ENCODE measurements at regions not wholly inside any gene's neighbourhood (a gene's known extent, or its start where the extent isn't known, plus 50 kb on each side); places are given as distances from the start of the nearest gene placed in this dataset.
"Not testable (repeated sequence)": the region's sequence is repeated elsewhere in the genome, so short reads cannot be mapped to it uniquely, and the experiment has no call there.

DNA sequence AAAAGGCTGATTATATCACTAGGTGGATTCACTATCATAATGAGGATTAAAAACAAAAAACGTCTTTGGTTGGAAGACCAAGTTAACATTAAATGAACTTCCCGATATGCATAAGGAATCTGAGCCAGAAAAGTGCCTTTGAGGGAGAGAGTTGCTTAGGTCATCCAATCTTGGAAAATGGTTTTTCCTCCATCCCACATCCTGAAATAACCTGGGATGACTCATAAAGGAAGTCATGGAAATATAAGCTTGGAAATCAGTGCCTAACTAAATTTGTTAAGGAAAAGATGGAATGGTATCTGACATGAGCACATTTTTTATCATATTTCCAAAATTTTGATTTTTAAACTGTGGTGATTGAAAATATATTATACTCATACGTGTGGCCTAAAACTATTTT, 66.0 kb downstream of the KBTBD8 start:
- DNase-seq (ENCODE audit: low spot score): no peak

DNA sequence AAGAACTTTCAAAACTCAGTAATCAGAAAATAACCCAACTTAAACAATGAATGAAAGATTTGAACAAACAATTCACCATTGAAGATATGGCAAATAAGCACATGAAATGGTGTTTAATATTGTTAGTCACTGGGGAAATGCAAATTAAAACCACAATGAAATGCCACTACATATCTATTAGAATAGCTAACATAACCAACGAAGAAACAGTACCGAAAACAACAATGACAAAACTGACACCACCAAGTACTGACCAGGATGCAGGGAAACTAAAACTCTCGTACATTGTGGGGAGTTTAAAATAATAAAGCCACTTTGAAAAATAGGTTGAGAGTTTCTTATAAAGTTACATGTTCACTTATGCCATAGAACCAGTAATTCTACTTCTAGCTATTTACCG, 69.1 kb downstream of the KBTBD8 start:
- DNase-seq (ENCODE audit: low spot score): no peak

DNA sequence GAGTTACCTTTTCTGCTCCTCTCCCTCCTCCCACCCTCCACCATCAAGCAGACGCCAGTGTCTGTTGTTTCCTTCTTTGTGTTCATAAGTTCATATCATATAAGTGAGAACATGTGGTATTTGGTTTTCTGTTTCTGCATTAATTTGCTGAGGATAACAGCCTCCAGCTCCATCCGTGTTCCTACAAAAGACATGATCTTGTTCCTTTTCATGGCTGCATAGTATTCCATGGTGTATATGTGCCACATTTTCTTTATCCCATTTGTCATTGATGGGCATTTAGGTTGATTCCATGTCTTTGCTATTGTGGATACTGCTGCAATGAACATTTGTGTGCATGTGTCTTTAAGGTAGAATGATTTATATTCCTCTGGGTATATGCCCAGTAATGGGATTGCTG, 74.5 kb downstream of the KBTBD8 start:
- DNase-seq (ENCODE audit: low spot score): not testable (repeated sequence)

DNA sequence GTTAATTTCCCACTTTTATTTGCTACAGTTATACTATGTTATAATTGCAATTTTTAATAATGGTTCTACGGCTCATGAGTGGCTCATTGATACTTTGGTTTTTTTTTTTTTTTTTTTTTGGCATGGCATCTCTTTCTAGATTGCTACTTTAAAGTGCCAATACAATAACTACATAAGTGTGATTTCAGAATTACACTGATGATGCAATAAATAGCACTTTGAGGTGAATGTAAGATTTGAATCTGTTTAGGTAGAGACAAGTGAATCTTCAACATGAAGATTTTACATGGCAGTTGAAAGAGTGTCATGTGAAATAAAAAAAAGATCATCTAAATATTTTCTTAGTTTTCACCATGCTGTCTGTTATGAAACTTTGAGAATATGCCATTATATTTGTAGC, 75.7 kb downstream of the KBTBD8 start:
- no peak for DNase-seq (ENCODE audit: low spot score)

DNA sequence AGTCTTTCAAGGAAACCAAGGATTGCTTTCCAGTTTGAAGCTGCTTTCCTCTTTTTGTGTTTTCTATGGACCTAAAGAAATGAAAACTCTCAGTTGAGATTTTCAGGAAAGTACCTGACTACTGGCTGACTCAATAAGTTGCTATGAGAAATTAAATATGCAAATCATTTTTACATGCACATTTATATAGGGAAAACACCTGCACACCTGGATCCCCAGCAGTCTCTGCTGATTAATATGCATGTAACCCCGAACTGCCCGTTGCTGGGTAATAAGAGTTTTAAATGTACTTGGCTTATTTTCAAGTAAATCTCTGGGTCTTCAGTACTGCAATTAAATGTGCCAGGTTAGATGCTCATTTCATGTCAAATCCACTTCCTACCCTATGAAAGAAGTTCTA, 77.2 kb downstream of the KBTBD8 start:
- DNase-seq (ENCODE audit: low spot score): no peak

DNA sequence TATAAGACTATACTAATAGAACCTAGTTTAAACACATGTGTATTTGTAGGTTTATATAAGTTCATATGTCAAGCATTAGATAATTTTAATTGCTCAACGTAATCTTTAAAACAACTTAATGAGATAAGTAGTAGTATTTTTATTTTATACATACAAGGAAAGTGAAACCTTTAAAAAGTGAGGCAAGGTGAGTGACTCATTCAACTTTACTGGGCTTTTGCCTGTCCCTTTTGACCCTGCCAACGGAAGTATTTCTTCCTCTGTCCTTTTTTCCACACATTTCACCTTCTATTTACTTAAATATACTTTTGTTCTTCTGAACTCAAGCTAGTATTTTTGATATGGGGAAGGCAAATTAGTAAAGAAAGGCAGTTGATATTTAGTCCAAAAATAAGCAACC, 78.5 kb downstream of the KBTBD8 start:
- no peak for DNase-seq (ENCODE audit: low spot score)

DNA sequence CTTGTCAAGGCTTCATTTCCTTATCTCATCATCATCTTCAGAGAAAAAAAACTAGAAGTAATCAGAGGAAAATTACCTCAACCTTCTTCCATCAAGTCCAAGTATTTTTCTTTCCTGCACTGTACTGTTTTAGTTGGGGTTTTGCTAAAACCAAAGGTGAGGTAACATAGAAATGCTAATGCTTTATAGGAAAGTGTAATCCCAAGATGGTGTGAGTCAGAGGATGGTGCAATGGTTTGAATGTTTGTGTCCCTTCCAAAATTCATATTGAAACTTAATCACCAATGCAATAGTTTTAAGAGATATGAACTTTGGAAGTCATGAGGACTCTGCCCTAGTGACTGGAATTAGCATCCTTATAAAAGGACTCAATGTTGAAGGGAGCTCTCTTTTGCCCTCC, 79.5 kb downstream of the KBTBD8 start:
- no peak for DNase-seq (ENCODE audit: low spot score)

DNA sequence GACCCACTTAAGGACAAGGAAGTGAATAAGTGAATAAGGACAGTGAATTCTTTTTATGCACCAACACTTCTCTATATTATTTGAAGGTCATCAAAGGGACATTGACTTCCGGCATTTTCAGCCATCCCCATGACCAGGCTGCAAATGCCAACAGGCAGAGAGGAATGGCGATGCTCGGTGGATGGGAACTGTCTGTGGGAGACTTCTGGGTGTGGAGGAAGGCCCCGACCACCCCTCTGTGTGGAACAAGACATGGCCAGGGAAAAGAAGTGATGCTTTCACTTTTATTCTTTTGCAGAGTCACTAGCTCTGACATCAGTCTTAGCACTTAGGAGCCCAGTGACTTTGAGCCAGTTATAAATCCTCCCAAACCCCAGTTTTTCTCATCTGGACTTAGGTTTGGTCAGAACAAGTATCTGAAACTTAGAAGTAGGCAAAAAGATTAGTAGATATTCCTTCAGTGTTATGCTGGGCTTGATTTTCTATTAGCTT, 84.5 kb downstream of the KBTBD8 start:
- DNase-seq (ENCODE audit: low spot score): no peak

DNA sequence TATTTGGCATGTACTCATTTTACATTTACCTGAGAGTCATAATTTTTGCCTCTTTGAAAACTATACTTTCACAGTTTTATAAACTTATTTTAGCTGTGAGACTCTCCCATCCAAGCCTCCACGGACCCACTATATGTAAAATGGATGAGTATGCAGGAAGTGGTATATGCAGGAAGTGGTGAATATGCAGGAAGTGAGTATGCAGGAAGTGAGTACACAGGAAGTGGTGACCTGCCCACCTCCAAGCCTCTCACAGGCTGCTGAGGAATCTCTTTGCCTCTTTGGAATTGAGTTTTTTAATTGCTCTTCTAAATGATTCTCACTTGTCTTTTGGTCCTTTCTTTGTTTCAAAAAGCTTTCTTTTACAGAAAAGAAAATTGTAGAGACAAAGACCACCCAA, 85.2 kb downstream of the KBTBD8 start:
- DNase-seq (ENCODE audit: low spot score): no peak

DNA sequence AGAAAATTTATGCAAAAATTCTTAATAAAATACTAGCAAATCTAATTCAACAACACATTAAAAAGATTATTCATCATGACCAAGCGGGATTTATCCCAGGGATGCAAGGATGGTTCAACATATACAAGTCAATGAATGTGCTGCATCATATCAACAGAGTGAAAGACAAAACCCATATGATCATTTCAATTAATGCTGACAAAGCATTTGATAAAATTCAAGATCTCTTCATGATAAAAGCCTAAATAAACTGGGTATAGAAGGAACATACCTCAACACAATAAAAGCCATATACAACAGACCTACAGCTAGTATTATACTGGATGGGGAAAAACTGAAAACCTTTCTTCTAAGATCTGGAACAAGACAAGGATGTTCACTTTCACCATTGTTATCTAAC, 89.7 kb downstream of the KBTBD8 start:
- no peak for DNase-seq (ENCODE audit: low spot score)

DNA sequence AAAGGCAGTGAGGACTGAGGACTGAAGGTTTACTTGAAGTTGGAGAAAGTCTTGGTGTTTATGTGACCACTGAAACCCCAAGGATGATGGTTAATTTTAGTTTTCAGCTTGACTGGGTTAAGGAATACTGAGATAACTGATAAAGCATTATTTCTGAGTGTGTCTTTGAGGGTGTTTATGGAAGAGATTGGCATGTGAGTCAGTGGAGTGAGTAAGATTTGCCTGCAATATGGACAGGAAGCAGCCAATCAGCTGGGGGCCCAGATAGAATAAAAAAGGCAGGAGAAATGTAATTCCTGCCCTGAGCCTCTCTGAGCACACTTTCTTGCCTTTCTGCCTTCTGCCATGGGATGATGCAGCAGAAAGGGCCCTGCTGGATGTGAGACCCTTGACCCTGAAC, 92.4 kb downstream of the KBTBD8 start:
- no peak for DNase-seq (ENCODE audit: low spot score)

DNA sequence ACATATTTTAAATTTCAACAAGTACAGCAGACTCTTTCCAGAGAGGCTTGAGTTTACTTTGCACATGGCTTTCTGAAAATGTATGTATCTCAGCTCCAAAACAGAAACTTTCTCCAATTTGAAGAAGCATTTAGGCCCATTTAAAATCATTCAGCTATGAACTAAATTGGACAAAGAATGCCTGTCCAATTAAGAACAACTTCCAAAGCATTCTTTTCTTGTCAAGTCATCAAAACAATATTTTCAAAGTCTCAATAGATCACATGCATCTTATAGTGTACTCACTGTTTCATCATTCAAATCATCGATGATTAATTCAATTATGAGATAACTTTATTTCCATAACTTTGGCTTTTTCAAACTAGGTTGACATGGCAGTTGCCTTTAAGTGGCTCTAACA, 95.2 kb downstream of the KBTBD8 start:
- DNase-seq (ENCODE audit: low spot score): no peak

DNA sequence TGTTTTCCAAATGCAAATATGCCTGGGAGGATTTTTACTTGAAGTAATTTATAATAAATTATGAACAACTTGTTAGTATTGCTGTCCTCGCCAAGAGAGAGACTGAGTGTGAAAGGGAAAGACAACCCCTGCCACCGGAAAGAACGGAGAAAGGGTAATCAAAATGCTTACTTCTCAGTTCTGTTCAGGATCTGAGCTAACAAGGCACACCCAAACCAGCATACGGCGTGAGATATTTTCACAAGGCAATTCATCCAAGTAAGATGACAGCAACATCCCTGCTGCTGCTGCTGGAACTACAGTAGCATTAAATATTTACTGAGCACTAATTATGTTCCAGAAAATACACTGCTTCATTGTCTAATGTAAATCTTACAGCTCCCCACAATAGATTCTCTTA, 96.1 kb downstream of the KBTBD8 start:
- DNase-seq (ENCODE audit: low spot score): no peak

DNA sequence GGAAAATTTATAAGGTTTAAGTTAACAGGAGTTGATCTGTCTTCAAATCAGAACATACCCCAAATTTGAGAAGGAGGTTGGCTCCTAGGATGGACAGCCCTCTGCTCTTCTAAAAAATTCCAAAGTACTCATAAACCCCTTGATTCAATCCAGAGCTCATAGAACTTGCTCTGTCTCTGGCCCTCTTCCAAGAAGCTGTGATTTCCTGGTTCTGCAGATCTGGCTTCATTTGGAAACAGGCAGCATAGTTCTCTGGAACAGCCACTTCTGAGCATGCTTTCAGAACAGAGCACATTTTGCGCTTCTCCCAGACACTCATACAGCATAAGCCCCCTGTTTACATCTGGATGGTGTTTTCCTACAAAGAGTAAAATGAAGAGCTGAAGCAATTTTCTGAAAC, 96.7 kb downstream of the KBTBD8 start:
- no peak for DNase-seq (ENCODE audit: low spot score)

DNA sequence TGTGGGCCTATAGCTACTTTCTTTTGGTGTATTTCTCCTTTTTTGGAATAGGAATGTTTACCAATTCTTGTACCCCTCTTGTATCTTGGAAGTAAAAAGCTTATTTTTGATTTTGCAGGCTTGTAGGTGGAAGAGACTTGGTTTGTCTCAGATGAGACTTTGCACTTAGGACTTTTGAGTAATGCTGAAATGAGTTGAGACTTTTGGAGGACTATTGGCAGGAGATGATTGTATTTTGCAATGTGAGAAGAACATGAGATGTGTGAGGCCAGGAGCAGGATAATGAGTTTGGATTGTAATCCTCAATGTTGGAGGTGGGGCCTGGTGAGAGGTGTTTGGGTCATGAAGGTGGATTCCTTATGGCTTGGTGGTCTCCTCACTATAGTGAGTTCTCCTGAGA, 106.3 kb downstream of the KBTBD8 start:
- DNase-seq (ENCODE audit: low spot score): no peak

DNA sequence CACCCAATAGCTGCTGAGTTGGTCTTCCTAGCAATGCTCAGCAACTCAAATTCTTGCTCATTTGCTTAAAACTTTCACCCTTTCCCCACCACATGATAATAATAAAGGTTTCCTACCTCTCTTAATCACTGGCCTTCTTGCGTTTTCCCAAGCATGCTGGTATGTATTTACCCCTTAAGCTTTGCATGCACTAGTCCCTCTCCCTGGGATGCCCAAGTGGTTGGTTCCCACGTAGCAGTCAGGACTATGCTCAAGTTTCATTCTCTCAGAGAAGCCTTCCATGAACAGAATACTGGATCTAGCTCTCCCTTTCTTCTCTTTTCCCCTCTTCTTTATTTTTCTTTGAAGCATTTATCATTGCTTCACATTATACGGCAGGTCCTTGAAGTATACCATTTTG, 108.8 kb downstream of the KBTBD8 start:
- no peak for DNase-seq (ENCODE audit: low spot score)

DNA sequence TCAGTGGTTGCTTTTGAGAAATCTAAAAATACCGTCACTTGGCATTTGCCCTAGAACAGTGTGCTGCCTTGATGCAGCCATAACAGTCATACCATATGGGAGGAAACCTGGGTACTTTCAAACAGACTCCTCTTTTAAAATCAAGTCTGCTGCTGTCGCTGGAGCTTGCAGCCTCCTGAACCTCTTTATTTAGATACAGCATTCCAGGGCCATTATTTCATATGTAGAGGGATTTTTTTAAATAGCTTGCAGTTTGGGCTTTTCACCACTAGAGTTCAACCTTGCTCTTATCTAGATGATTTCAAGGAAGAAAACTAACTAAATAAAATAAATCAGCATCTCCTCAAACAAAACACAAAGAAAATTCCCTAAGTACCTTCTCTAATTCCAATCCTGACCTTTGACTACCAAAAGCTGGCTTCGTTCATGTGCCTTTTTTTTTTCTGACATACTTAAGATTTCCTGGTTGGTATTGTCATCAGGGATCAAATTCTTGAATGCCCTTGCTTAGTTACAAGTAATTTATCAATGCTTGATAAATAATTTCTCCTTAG, 111.6 kb downstream of the KBTBD8 start:
- peak; percentile 43 for DNase-seq (ENCODE audit: low spot score)

DNA sequence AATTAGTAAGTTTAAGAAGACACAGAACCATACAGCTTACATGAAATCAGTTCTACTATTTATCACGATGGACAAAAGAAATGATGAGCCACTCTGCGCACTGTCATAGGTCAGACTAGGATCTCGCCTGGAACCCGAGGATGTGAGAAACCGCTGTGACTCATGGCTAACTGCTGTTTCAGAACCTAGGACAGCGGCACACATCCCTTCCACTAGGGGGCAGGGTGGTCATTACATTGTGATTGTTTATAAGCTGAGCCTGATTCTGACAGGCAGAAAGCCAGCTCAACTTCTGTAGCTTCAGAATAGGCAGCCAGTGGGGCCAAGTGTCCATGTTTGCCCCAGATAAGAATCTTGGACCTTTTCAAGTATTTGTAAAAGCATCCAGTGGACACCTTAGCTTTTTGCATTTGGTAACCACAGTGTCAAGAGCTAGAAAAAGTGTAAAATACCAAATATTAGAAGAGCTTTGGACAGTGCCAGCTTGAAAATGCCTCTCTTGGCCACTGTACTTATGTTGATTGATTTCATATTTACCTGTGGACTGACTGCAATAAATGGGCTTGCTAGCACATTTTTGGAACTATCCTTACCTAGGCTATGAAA, 115.8 kb downstream of the KBTBD8 start:
- peak; percentile 80 for DNase-seq (ENCODE audit: low spot score)

DNA sequence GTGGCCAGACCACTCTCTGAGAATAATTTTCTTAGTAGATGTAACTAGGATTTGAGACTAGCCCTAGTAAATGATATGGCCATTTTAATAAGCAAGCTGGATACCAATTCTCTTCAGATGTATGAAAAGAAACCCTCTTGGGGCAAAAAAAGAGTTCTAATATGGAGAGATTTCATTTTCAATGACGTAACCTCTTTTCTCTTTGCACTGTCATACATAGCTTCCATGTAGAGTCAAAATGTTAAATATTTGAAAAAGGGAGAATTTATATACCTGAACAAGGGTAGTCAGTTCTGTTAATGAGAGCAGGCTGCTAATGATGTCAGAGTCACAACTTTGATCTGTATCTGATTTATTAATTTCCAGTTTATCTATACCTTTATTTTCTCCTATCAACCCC, 120.0 kb downstream of the KBTBD8 start:
- no peak for DNase-seq (ENCODE audit: low spot score)

DNA sequence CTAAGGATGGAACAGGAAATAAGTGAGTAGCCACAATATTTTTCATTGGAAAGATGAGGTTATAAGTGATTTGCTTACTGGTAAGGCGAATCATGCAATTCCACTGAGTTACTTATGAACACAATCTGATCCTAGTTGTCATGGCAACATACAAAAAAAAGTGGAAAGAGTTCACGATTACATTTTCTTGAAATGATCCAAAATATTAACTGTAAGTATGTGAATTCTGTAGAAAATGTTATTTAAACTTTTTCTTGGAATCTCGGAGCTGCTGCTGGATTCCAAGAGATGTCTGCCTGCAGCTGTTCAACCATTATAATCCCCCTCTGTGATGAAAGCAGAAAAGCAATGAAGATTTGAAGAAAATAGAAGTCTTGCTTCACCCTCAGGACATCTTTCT, 120.5 kb downstream of the KBTBD8 start:
- DNase-seq (ENCODE audit: low spot score): no peak

DNA sequence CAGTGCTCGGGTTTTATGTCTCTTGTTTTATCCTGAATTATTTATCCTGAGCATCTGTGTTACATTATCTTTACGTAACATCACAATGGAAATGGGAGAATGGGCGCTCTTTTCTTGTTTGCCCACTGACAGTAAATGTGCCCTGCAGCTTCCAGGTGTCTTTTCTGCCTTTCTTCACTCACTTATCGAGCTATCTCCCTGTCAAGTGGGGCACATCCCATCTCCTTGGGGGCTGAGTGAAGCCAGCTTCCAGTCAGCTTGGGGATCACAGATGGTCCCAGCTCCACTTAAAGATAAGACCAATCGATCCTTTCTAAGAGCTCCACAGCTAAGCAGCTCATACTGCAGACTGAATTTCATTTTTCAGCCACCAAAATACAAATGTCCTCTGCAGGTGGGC, 125.8 kb downstream of the KBTBD8 start:
- DNase-seq (ENCODE audit: low spot score): no peak

DNA sequence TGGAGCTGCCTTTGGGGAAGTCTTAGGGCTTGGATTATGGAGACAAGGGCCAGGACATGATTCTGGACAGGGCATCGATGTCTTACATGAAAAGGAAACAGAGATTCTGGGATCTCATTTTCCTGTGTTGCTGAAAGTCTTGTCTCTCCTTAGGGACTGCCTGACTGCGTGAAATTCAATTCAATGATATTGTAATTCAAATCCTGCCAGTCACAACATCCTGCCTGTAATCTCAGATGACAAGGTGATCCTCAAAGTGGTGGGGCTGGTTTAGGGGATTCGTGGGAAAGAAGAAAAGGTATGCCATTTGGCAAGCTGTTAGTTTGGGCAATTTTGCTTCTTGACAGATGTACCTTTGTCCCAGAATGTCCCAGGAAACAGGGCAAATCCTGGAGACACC, 129.1 kb downstream of the KBTBD8 start:
- DNase-seq (ENCODE audit: low spot score): no peak

DNA sequence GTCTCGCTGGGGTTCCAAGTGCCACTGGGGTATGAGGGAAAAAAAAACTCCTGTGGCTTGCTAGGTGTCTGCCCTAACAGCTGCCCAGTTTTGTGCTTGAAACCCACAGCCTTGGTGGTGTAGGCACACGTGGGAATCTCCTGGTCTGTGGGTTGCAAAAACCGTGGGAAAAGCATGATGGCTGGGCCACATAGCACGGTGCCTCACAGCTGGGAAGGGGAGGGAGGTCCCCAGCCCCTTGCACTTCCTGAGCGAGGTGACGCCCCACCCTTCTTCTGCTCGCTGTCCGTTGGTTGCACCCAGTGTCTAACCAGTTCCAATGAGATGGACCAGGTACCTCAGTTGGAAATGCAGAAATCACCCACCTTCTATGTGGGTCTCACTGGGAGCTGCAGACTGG, 144.3 kb downstream of the KBTBD8 start:
- no peak for DNase-seq (ENCODE audit: low spot score)

DNA sequence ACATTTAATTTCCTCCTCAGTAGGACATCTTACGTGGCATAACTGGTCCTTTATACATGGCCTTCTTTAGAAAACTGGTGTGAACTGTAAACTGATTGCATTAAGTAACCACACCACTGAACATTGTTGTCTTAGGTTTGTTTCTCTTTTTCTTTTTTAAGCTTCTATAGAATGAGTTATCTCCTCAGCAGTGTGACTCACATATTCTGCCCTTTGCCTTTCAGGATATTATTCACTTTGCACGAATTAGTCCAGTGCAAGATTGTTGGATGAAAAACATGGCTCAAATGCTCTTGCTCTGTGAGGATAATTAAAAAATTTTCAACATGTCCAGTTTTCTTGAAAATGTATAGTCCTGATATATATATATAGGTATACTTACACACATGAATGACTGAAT, 147.6 kb downstream of the KBTBD8 start:
- DNase-seq (ENCODE audit: low spot score): no peak

DNA sequence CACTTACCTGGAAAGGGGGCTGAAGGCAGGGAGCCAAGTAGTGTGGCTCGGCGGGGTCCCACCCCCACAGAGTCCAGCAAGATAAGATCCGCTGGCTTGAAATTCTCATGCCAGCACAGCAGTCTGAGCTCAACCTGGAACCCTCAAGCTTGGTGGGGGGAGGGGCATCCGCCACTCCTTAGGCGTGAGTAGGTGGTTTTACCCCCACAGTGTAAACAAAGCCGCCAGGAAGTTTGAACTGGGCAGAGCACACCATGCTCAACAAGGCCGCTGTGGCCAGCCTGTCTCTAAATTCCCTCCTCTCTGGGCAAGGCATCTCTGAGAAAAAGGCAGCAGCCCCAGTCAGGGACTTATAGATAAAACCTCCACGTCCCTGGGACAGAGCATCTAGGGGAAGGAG, 156.3 kb downstream of the KBTBD8 start:
- peak; percentile 12 for DNase-seq (ENCODE audit: low spot score)

All from iPS-NIHi11 (cell line).